ENCODE measurements at regions not wholly inside any gene's neighbourhood (a gene's known extent, or its start where the extent isn't known, plus 50 kb on each side); places are given as distances from the start of the nearest gene placed in this dataset.

DNA sequence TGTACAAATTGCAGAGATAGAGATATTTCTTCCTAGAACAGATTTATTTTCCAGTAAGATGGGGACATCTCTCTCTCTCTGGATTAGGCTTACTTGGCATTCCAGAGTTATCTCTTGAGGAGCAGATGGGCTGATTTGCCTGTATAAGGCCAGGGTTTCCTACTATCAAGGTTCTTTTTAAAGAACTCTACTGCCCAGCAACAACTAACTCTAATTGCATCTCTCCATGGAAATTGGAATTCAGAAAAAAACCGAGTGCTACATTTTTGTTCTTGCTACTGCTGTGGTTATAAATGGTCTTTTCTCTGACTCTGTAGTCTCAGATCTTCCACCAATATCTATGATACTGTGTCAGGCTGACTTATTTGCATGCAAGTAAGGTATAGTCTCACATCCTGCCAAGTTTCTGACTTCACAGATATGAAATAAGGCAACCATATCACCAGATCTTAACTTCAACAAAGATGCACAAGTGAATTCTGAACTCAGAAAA lies 161.1 kb downstream of the CRPPA start:
- TF ChIP-seq, protein P1, sequence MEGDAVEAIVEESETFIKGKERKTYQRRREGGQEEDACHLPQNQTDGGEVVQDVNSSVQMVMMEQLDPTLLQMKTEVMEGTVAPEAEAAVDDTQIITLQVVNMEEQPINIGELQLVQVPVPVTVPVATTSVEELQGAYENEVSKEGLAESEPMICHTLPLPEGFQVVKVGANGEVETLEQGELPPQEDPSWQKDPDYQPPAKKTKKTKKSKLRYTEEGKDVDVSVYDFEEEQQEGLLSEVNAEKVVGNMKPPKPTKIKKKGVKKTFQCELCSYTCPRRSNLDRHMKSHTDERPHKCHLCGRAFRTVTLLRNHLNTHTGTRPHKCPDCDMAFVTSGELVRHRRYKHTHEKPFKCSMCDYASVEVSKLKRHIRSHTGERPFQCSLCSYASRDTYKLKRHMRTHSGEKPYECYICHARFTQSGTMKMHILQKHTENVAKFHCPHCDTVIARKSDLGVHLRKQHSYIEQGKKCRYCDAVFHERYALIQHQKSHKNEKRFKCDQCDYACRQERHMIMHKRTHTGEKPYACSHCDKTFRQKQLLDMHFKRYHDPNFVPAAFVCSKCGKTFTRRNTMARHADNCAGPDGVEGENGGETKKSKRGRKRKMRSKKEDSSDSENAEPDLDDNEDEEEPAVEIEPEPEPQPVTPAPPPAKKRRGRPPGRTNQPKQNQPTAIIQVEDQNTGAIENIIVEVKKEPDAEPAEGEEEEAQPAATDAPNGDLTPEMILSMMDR (IDR thresholded peaks at IDR 0.05): no peak
- TF ChIP-seq POLR2AphosphoS5 (IDR thresholded peaks at IDR 0.05; ENCODE audit: low read depth, low read length) (no peak), SIN3A (IDR thresholded peaks at IDR 0.05; ENCODE audit: borderline replicate concordance, insufficient read depth, low read depth, low read length) (no peak)
- TF ChIP-seq, protein P2, sequence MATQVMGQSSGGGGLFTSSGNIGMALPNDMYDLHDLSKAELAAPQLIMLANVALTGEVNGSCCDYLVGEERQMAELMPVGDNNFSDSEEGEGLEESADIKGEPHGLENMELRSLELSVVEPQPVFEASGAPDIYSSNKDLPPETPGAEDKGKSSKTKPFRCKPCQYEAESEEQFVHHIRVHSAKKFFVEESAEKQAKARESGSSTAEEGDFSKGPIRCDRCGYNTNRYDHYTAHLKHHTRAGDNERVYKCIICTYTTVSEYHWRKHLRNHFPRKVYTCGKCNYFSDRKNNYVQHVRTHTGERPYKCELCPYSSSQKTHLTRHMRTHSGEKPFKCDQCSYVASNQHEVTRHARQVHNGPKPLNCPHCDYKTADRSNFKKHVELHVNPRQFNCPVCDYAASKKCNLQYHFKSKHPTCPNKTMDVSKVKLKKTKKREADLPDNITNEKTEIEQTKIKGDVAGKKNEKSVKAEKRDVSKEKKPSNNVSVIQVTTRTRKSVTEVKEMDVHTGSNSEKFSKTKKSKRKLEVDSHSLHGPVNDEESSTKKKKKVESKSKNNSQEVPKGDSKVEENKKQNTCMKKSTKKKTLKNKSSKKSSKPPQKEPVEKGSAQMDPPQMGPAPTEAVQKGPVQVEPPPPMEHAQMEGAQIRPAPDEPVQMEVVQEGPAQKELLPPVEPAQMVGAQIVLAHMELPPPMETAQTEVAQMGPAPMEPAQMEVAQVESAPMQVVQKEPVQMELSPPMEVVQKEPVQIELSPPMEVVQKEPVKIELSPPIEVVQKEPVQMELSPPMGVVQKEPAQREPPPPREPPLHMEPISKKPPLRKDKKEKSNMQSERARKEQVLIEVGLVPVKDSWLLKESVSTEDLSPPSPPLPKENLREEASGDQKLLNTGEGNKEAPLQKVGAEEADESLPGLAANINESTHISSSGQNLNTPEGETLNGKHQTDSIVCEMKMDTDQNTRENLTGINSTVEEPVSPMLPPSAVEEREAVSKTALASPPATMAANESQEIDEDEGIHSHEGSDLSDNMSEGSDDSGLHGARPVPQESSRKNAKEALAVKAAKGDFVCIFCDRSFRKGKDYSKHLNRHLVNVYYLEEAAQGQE (IDR thresholded peaks at IDR 0.05; ENCODE audit: insufficient read depth in 1 of 2, low read depth in 2 of 2, low read length in 1 of 2): no peak

Measured in Panc1 (cell line).